GM06990 (cell line): ENCODE measurements at regions not wholly inside any gene's neighbourhood (a gene's known extent, or its start where the extent isn't known, plus 50 kb on each side); places are given as distances from the start of the nearest gene placed in this dataset.
"Not testable (repeated sequence)": the region's sequence is repeated elsewhere in the genome, so short reads cannot be mapped to it uniquely, and the experiment has no call there.

Experiments
- DNase-seq: peaks from one replicate; pipeline ENCODE4 v3.0.0-alpha.2; 2011; ENCODE audit not compliant: insufficient read length; ENCODE audit errors: extremely low read depth
- H3K27me3 ChIP-seq: replicated peaks from 2 replicates; pipeline ENCODE4 v1.6.0; 2011; ENCODE audit warnings: low read length; ENCODE audit not compliant: control insufficient read depth, insufficient read depth
- H3K36me3 ChIP-seq: 2 replicates; pipeline ENCODE4 v1.5.1; 2011; ENCODE audit warnings: low read length; ENCODE audit not compliant: control insufficient read depth, insufficient read depth
- H3K4me3 ChIP-seq: replicated peaks from 2 replicates; pipeline ENCODE4 v1.5.1; 2011; ENCODE audit warnings: low read depth, mild to moderate bottlenecking, control low read depth, low read length
- TF ChIP-seq, protein P1 (sequence below): IDR thresholded peaks from 2 replicates; pipeline ENCODE4 v1.5.1; 2011; ENCODE audit warnings: low read length, control low read depth, mild to moderate bottlenecking, inconsistent platforms; ENCODE audit not compliant: insufficient read depth, poor library complexity, severe bottlenecking

DNA sequence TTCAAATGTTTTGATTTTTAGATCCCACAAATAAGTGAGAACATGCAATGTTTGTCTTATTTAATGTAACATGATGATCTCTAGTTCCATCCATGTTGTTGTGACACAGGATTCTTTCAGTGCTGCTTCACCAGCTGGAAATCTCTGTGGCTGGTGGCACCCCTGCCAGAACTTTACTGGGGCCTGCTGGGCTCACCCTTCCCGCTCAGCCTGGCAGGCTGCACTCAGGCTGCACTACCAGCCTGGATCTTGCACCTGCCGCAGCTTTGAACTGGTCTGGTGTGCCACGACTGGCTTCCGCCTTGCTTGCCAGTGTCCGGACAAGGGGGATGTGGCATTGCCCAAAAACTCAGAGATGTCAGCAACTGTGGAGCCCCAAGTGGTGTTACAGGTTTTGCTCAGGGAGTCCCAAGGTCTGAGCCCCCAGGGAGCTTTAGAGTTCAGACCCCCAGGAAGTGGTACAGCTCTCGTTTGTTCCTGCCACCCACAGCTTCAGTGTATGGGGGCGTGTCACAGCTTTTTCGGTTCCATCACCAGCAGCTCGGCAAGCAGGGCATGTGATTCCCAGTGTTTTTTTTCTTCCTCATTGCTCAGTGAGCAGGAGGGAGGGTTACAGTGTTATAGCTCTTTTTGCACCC is 72.3 kb upstream of the SYNCRIP start:
- H3K36me3 ChIP-seq, result no peaks in the 10 kb centered on the region
- H3K4me3 ChIP-seq, result no peak overlapping the region
- TF ChIP-seq, protein P1, sequence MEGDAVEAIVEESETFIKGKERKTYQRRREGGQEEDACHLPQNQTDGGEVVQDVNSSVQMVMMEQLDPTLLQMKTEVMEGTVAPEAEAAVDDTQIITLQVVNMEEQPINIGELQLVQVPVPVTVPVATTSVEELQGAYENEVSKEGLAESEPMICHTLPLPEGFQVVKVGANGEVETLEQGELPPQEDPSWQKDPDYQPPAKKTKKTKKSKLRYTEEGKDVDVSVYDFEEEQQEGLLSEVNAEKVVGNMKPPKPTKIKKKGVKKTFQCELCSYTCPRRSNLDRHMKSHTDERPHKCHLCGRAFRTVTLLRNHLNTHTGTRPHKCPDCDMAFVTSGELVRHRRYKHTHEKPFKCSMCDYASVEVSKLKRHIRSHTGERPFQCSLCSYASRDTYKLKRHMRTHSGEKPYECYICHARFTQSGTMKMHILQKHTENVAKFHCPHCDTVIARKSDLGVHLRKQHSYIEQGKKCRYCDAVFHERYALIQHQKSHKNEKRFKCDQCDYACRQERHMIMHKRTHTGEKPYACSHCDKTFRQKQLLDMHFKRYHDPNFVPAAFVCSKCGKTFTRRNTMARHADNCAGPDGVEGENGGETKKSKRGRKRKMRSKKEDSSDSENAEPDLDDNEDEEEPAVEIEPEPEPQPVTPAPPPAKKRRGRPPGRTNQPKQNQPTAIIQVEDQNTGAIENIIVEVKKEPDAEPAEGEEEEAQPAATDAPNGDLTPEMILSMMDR, result no peak

DNA sequence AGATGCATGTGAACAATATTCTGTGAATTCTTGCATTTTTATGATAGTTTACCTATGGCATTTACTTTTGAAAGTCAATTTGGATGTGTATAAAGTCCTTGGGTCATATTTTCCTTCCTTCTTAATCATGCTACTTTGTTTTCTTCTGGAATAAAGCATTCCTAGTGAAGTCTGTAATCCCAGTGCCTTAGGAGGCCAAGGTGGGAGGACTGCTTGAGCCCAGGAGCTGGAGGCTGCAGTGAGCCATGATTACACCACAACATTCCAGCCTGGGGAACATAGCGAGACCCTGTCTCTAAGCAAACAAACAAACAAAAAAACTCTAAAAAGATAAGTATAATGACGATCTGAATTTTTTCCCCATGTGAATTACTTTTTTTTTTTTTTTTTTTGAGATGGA is 69.7 kb upstream of the SYNCRIP start:
- TF ChIP-seq, protein P1, result no peak

More for the DNA sequence above, 72.3 kb upstream of the SYNCRIP start:
- no peak for DNase-seq
- H3K27me3 ChIP-seq, result no peaks in the 10 kb centered on the region; the same call in 1 of the 2 replicates

DNA sequence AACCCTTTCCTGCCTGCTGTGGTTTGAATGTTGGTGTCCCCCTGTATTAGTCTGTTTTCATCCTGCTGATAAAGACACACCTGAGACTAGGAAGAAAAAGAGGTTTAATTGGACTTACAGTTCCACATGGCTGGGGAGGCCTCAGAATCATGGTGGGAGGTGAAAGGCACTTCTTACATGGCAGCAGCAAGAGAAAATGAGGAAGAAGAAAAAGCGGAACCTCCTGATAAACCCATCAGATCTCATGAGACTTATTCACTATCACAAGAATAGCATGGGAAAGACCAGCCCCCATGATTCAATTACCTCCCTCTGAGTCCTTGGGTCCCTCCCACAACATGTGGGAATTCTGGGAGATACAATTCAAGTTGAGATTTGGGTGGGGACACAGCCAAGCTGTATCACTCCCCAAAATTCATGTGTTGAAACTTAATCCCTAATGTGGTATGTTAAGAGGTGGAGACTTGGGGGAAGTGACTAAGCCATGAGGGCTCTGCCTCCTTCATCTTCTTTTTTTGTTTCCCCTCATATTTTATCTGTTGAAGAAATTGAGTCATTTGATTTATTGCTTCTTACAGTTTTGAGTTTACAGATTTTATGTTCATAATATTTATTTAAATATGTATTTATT is 64.9 kb upstream of the SYNCRIP start:
- not testable (repeated sequence) for DNase-seq, H3K36me3 ChIP-seq, H3K4me3 ChIP-seq, H3K27me3 ChIP-seq

More for the DNA sequence above, 69.7 kb upstream of the SYNCRIP start:
- Histone ChIP-seq H3K4me3 (no peak overlapping the region), H3K36me3 (no peaks in the 10 kb centered on the region), H3K27me3 (no peaks in the 10 kb centered on the region; the same call in 1 of the 2 replicates)
- DNase-seq, result no peak

DNA sequence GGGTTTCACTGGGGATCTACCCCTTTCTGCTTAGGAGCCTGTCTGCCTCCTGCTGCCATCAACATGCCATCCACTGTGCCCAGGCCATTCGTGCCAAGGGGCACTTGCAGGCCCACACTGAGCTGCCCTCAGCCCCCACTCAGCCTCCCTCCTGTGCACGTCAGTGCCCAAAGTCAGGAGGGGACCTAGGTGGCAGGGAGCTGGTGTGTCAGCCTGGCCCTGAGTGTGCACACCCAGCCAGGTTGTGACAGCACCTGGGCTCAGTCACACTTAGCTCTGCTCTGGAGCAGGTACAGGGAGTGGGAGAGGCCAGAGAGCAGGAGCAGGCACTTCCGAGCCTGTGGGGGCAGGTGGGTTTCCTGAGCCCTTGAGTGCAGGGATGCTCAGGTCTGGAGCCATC is 63.6 kb upstream of the SYNCRIP start:
- H3K27me3 ChIP-seq, result no peaks in the 10 kb centered on the region
- TF ChIP-seq, protein P1, result no peak
- no peaks in the 10 kb centered on the region for H3K36me3 ChIP-seq
- H3K4me3 ChIP-seq, result no peak overlapping the region
- DNase-seq, result no peak

DNA sequence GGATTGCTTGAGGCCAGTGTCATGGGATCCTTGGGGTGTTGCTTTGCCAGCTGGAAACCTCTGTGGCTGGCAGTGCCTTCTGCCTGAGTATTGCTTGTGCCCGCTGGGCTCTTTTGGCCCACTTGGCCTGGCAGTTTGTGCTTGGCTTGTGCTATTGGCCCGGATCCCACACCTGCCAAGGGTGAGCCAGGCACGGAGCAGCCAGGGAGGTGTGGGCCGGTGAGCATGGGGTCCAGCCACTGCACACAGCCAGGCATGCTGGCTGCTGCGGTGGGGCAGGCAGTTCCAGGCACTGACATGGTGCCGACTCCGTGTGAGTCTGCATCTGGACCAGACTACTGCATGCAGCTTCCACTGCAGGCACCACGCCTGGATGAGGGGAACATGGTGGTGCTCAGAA is 62.5 kb upstream of the SYNCRIP start:
- no peaks in the 10 kb centered on the region for H3K27me3 ChIP-seq
- H3K4me3 ChIP-seq, result no peak overlapping the region
- no peaks in the 10 kb centered on the region for H3K36me3 ChIP-seq
- no peak for DNase-seq
- TF ChIP-seq, protein P1, result no peak

DNA sequence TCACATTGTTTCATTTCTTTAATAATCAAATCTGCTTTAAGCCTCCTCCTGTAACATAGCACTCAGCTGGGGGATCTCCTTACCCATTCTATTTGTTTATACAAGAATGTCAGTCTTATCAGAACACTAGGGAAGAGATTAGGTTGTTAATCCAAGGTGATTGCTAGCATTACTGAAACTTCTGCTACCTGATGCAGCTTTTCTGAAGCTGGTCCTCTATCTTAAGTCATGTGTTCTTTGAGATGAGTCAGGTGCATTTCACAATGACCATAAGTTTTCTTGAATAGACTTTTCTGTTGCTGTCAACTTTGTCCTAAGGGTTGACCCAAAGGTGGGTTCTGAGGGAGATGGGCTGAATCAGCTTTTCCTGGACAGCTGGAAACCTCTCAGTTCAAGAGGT is 60.7 kb upstream of the SYNCRIP start:
- no peaks in the 10 kb centered on the region for H3K27me3 ChIP-seq
- no peaks in the 10 kb centered on the region for H3K36me3 ChIP-seq
- H3K4me3 ChIP-seq, result no peak overlapping the region
- TF ChIP-seq, protein P1, result no peak
- no peak for DNase-seq
